MM.1S (cell line): ENCODE measurements at regions not wholly inside any gene's neighbourhood (a gene's known extent, or its start where the extent isn't known, plus 50 kb on each side); places are given as distances from the start of the nearest gene placed in this dataset.

Source experiments
- EZH2 ChIP-seq: fragments of 300-600 bp; sonication (generic); optimal IDR thresholded peaks from 2 replicates; pipeline ENCODE3; 2017; ENCODE audit warnings: low read depth, mild to moderate bottlenecking, antibody characterized with exemption, low read length, mixed read lengths
- EZH2phosphoT487 ChIP-seq: fragments of 300-600 bp; sonication (generic); IDR thresholded peaks from 2 replicates; pipeline ENCODE4 v1.6.1; 2018; ENCODE audit warnings: antibody characterized with exemption, low read length
- TF ChIP-seq, protein P1 (sequence below): fragments of 300-600 bp; sonication (generic); IDR thresholded peaks from 2 replicates; pipeline ENCODE4 v1.5.1; 2016; ENCODE audit warnings: antibody characterized with exemption, low read length, mixed read lengths

DNA sequence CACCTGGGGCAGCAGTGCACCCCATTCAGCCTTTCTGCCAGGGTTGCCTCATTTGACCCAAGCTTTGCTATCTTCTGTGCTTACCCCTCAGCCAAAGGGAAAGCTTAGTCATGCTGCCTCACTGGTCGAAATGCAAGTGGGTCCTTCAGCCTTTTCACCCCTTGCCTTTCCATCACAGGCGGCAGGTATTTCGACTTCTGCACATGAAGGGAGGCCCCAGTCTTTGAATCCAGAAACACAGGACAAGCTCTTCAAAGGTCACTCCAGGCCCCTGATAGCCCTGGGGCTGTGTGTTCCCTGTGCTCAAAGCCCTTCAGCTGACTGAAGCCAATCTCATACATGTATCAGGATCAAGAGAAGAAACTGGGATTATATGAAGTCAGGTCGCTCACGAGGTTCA is 129.7 kb downstream of the SNX19 start:
- TF ChIP-seq, protein P1, sequence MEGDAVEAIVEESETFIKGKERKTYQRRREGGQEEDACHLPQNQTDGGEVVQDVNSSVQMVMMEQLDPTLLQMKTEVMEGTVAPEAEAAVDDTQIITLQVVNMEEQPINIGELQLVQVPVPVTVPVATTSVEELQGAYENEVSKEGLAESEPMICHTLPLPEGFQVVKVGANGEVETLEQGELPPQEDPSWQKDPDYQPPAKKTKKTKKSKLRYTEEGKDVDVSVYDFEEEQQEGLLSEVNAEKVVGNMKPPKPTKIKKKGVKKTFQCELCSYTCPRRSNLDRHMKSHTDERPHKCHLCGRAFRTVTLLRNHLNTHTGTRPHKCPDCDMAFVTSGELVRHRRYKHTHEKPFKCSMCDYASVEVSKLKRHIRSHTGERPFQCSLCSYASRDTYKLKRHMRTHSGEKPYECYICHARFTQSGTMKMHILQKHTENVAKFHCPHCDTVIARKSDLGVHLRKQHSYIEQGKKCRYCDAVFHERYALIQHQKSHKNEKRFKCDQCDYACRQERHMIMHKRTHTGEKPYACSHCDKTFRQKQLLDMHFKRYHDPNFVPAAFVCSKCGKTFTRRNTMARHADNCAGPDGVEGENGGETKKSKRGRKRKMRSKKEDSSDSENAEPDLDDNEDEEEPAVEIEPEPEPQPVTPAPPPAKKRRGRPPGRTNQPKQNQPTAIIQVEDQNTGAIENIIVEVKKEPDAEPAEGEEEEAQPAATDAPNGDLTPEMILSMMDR, result no peak
- no peak for TF ChIP-seq EZH2phosphoT487
- TF ChIP-seq EZH2, result no peak
